ENCODE measurements at regions not wholly inside any gene's neighbourhood (a gene's known extent, or its start where the extent isn't known, plus 50 kb on each side); places are given as distances from the start of the nearest gene placed in this dataset.

DNA sequence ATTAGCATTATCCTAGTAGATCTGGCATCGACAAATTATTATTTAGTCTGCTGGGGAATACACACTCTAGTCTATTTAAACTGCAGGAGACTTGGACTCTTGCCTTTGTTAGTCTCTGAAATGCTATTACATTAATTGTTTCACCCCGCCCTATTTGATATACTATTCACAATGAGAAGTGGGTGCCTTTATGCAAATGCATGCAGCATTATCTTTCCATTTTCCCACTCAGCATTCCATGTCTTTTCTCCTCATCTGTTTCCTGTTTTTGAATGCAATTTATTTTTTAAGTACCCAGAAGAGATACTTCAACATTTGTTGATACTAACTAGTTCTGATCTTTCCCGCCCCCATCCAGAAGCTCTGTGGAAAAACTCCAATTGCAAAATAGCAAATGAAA lies 395.3 kb upstream of the NXPH2 start:
- H3K36me3 Mint-ChIP-seq = no peaks in the 10 kb centered on the region
- H3K4me1 Mint-ChIP-seq (ENCODE audit: unreplicated experiment) = peaks cover 4% of the 10 kb centered on the region
- no peaks in the 10 kb centered on the region for H3K27me3 Mint-ChIP-seq
- no peak overlapping the region for H3K27ac Mint-ChIP-seq
- TF ChIP-seq, protein P1, sequence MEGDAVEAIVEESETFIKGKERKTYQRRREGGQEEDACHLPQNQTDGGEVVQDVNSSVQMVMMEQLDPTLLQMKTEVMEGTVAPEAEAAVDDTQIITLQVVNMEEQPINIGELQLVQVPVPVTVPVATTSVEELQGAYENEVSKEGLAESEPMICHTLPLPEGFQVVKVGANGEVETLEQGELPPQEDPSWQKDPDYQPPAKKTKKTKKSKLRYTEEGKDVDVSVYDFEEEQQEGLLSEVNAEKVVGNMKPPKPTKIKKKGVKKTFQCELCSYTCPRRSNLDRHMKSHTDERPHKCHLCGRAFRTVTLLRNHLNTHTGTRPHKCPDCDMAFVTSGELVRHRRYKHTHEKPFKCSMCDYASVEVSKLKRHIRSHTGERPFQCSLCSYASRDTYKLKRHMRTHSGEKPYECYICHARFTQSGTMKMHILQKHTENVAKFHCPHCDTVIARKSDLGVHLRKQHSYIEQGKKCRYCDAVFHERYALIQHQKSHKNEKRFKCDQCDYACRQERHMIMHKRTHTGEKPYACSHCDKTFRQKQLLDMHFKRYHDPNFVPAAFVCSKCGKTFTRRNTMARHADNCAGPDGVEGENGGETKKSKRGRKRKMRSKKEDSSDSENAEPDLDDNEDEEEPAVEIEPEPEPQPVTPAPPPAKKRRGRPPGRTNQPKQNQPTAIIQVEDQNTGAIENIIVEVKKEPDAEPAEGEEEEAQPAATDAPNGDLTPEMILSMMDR (conservative IDR thresholded peaks at IDR 0.05) = no peak
- no peaks in the 10 kb centered on the region for H3K9me3 Mint-ChIP-seq
- no peak overlapping the region for H3K4me3 Mint-ChIP-seq
- DNase-seq (ENCODE audit: extremely low spot score, unreplicated experiment) = no peak

DNA sequence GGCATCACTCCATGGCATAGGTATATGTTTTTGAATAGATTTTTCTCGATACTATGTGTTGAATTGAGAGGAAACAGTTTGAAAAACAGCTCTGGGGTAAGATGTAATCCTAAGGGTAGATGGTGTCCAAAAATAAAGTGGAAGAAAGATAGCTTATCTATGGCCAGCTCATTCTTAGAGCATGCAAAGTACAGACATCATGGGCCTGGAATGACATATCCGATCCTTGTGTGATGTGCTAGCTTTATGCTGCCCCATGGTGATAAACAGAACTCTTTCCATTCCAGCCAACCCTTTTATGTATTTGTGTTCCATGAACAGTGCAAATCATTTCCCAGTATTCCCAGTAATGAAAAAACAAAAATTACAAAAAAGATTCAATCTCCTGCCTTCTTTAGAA lies 390.2 kb upstream of the NXPH2 start:
- DNase-seq (ENCODE audit: extremely low spot score, unreplicated experiment) = no peak
- Mint-ChIP-seq H3K27me3 (no peaks in the 10 kb centered on the region), H3K36me3 (no peaks in the 10 kb centered on the region), H3K4me3 (no peak overlapping the region), H3K4me1 (ENCODE audit: unreplicated experiment) (peaks cover under 1% of the 10 kb centered on the region), H3K27ac (no peak overlapping the region), H3K9me3 (no peaks in the 10 kb centered on the region)
- TF ChIP-seq, protein P1 (conservative IDR thresholded peaks at IDR 0.05) = no peak

DNA sequence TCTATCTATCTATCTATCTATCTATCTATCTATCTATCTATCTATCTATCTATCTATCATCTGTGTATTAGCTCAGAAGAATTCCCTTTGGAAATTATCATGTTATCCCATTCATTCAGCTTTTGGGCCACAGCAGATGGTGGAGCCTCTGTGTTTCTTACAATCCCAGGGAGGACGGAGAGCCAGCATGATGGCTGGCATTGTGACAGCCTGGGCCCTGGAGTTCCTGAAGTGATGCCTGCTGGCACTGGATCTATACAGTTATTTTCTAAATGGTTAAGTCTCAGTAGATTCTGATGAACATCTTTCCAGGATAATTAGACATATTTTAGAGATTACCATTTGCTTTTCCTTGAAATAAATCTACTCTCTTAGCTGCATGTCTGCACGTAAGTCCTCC lies 385.4 kb upstream of the NXPH2 start:
- peaks cover 4% of the 10 kb centered on the region for H3K9me3 Mint-ChIP-seq
- TF ChIP-seq, protein P1 (conservative IDR thresholded peaks at IDR 0.05) = no peak
- no peaks in the 10 kb centered on the region for H3K4me1 Mint-ChIP-seq (ENCODE audit: unreplicated experiment)
- H3K27me3 Mint-ChIP-seq = no peaks in the 10 kb centered on the region
- H3K36me3 Mint-ChIP-seq = no peaks in the 10 kb centered on the region
- H3K27ac Mint-ChIP-seq = no peak overlapping the region
- no peak overlapping the region for H3K4me3 Mint-ChIP-seq
- DNase-seq (ENCODE audit: extremely low spot score, unreplicated experiment) = no peak

DNA sequence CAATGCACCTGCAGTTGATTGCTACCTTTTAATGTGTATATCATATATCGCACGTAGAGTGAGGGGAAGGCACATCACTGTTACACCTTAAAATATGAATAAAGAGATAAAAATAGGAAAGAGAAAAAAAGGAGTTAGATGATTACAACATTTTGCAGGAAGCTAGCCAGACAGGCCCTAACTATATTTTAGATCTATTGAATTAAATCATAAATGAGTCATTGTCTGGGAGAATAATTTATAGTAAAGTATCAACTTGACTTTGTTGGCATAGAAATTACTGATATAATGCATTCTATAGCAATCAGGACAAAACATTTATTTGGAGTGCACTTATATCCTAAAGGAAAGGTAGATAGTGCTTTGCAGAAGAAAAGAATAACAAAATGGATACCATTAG lies 384.9 kb upstream of the NXPH2 start:
- TF ChIP-seq, protein P1 (conservative IDR thresholded peaks at IDR 0.05) = no peak
- no peaks in the 10 kb centered on the region for H3K27me3 Mint-ChIP-seq
- H3K36me3 Mint-ChIP-seq = no peaks in the 10 kb centered on the region
- no peak overlapping the region for H3K27ac Mint-ChIP-seq
- no peak for DNase-seq (ENCODE audit: extremely low spot score, unreplicated experiment)
- no peak overlapping the region for H3K4me3 Mint-ChIP-seq
- peaks cover 4% of the 10 kb centered on the region for H3K9me3 Mint-ChIP-seq
- H3K4me1 Mint-ChIP-seq (ENCODE audit: unreplicated experiment) = no peaks in the 10 kb centered on the region

DNA sequence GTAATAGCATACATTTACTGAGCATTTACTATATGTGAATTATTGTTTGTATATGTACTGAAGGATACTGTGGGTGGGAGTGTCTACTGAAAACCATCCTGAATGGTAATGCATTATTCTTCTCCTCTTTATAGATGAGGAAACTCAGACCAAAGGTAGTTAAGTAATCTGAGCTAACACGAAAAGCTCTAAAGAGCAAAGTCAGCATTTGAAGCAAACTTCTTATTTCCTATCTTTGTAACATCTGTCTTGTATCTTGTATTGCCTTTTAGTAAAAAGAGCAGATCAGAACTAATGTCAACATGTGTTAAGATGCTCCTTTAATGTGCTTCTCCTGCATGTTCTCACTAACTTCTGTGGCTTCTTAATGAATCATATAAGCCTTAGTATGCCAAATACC lies 382.8 kb upstream of the NXPH2 start:
- DNase-seq (ENCODE audit: extremely low spot score, unreplicated experiment) = no peak
- H3K36me3 Mint-ChIP-seq = no peaks in the 10 kb centered on the region
- H3K4me3 Mint-ChIP-seq = no peak overlapping the region
- no peak overlapping the region for H3K27ac Mint-ChIP-seq
- H3K9me3 Mint-ChIP-seq = peaks cover 4% of the 10 kb centered on the region
- TF ChIP-seq, protein P1 (conservative IDR thresholded peaks at IDR 0.05) = no peak
- H3K27me3 Mint-ChIP-seq = no peaks in the 10 kb centered on the region
- H3K4me1 Mint-ChIP-seq (ENCODE audit: unreplicated experiment) = no peaks in the 10 kb centered on the region

DNA sequence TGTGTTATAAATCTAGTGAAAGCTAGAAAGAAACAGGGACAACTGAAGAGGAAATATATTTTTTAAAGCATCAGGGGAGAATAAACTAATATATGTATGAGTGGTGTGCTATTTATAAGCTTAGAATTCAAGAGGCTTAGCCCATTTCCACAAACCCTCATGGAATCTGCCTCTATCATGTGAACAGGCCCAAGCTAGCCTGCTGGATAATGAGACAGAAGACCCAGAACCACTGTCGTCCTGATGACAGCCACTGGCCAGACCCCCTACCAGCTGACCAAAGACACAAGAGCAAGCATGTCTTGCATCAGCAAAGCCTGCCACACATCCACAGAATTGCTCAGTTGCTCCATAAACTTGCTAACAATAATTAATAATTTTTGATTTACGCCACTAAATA lies 382.3 kb upstream of the NXPH2 start:
- Mint-ChIP-seq H3K4me3 (no peak overlapping the region), H3K4me1 (ENCODE audit: unreplicated experiment) (no peaks in the 10 kb centered on the region), H3K27ac (no peak overlapping the region), H3K27me3 (no peaks in the 10 kb centered on the region), H3K9me3 (peaks cover 4% of the 10 kb centered on the region), H3K36me3 (no peaks in the 10 kb centered on the region)
- TF ChIP-seq, protein P1 (conservative IDR thresholded peaks at IDR 0.05) = no peak
- DNase-seq (ENCODE audit: extremely low spot score, unreplicated experiment) = no peak

Measured in type B pancreatic cell (in vitro differentiated cells).